H9 (cell line): ENCODE measurements at regions not wholly inside any gene's neighbourhood (a gene's known extent, or its start where the extent isn't known, plus 50 kb on each side); places are given as distances from the start of the nearest gene placed in this dataset.

ENCODE experiments used
- DNase-seq: peaks from one replicate; pipeline ENCODE4 v3.0.0-alpha.2; 2017
- H2AFZ ChIP-seq: one replicate; pipeline ENCODE4 v1.6.1; 2013; ENCODE audit warnings: mild to moderate bottlenecking, low read length, control low read depth, moderate library complexity
- H2AK5ac ChIP-seq: 2 replicates; pipeline ENCODE4 v1.6.1; 2013; ENCODE audit warnings: low read length, control low read depth, mixed read lengths; ENCODE audit not compliant: insufficient read length
- H2BK120ac ChIP-seq: one replicate; pipeline ENCODE4 v1.6.1; 2013; ENCODE audit warnings: low read depth, mild to moderate bottlenecking, low read length, control low read depth, inconsistent platforms; ENCODE audit not compliant: poor library complexity, severe bottlenecking
- H2BK12ac ChIP-seq: 2 replicates; pipeline ENCODE4 v1.6.1; 2013; ENCODE audit warnings: low read length, control low read depth, mixed read lengths, low read depth; ENCODE audit not compliant: insufficient read length
- H2BK15ac ChIP-seq: 2 replicates; pipeline ENCODE4 v1.6.1; 2013; ENCODE audit warnings: low read depth, low read length, control low read depth
- H2BK20ac ChIP-seq: one replicate; pipeline ENCODE4 v1.6.1; 2013; ENCODE audit warnings: low read depth, mild to moderate bottlenecking, low read length, control low read depth, inconsistent platforms; ENCODE audit not compliant: poor library complexity, severe bottlenecking
- H2BK5ac ChIP-seq: 2 replicates; pipeline ENCODE4 v1.6.1; 2013; ENCODE audit warnings: low read length, control low read depth, mixed read lengths; ENCODE audit not compliant: insufficient read length
- H3K14ac ChIP-seq: 2 replicates; pipeline ENCODE4 v1.6.1; 2013; ENCODE audit warnings: low read length, control low read depth; ENCODE audit not compliant: insufficient read depth
- H3K18ac ChIP-seq: 2 replicates; pipeline ENCODE4 v1.6.1; 2013; ENCODE audit warnings: low read depth, mild to moderate bottlenecking, mixed read lengths, low read length, control low read depth; ENCODE audit not compliant: insufficient read length
- H3K23ac ChIP-seq: 2 replicates; pipeline ENCODE4 v1.6.1; 2013; ENCODE audit warnings: low read length, control low read depth, mixed read lengths, low read depth; ENCODE audit not compliant: insufficient read length
- H3K23me2 ChIP-seq: 2 replicates; pipeline ENCODE4 v1.6.1; 2013; ENCODE audit warnings: low read depth, mild to moderate bottlenecking, mixed read lengths, low read length, control low read depth; ENCODE audit not compliant: insufficient read length, poor library complexity, severe bottlenecking
- H3K27ac ChIP-seq: 2 replicates; pipeline ENCODE4 v1.5.1; 2013; ENCODE audit warnings: low read length, control low read depth, mixed read lengths, low read depth; ENCODE audit not compliant: insufficient read length
- H3K27me3 ChIP-seq: 2 replicates; pipeline ENCODE4 v1.6.1; 2013; ENCODE audit warnings: low read length, control low read depth, inconsistent platforms; ENCODE audit not compliant: insufficient read depth
- H3K4ac ChIP-seq: 2 replicates; pipeline ENCODE4 v1.6.1; 2013; ENCODE audit warnings: low read depth, mild to moderate bottlenecking, control low read depth, inconsistent platforms, low read length, moderate library complexity
- H3K4me1 ChIP-seq: 2 replicates; pipeline ENCODE4 v1.6.1; 2013; ENCODE audit warnings: low read length, control low read depth, inconsistent platforms; ENCODE audit not compliant: insufficient read depth
- H3K4me2 ChIP-seq: 2 replicates; pipeline ENCODE4 v1.6.1; 2013; ENCODE audit warnings: low read length, control low read depth, mixed read lengths; ENCODE audit not compliant: insufficient read length, insufficient read depth
- H3K56ac ChIP-seq: 2 replicates; pipeline ENCODE4 v1.6.1; 2013; ENCODE audit warnings: low read depth, mild to moderate bottlenecking, mixed read lengths, low read length, control low read depth; ENCODE audit not compliant: insufficient read length
- H3K79me1 ChIP-seq: 2 replicates; pipeline ENCODE4 v1.6.1; 2013; ENCODE audit warnings: low read depth, mild to moderate bottlenecking, moderate library complexity, low read length, control low read depth, inconsistent platforms; ENCODE audit not compliant: insufficient read depth, poor library complexity, severe bottlenecking
- H3K79me2 ChIP-seq: 2 replicates; pipeline ENCODE4 v1.6.1; 2013; ENCODE audit warnings: low read length, control low read depth, inconsistent platforms; ENCODE audit not compliant: insufficient read depth
- H3K9ac ChIP-seq: 2 replicates; pipeline ENCODE4 v1.6.1; 2013; ENCODE audit warnings: low read length, control low read depth, mixed read lengths; ENCODE audit not compliant: insufficient read length; ENCODE audit errors: extremely low read depth
- H3K9me3 ChIP-seq: one replicate; pipeline ENCODE4 v1.6.1; 2013; ENCODE audit warnings: low read depth, low read length, inconsistent platforms; ENCODE audit not compliant: control insufficient read depth
- H3T11ph ChIP-seq: one replicate; pipeline ENCODE4 v1.6.1; 2013; ENCODE audit warnings: mild to moderate bottlenecking, low read length, control low read depth, inconsistent platforms
- H4K20me1 ChIP-seq: one replicate; pipeline ENCODE4 v1.6.1; 2013; ENCODE audit not compliant: control insufficient read depth, insufficient read length, insufficient read depth
- H4K5ac ChIP-seq: 2 replicates; pipeline ENCODE4 v1.6.1; 2013; ENCODE audit warnings: low read depth, mild to moderate bottlenecking, mixed read lengths, low read length, control low read depth; ENCODE audit not compliant: insufficient read length
- H4K8ac ChIP-seq: replicated peaks from 2 replicates; pipeline ENCODE4 v1.6.1; 2013; ENCODE audit warnings: low read length, control low read depth, mixed read lengths, low read depth; ENCODE audit not compliant: insufficient read length
- H4K91ac ChIP-seq: 2 replicates; pipeline ENCODE4 v1.6.1; 2013; ENCODE audit warnings: low read depth, mild to moderate bottlenecking, moderate library complexity, mixed read lengths, low read length, control low read depth; ENCODE audit not compliant: insufficient read length
- H3K27ac Mint-ChIP-seq, 3 experiments: 2 replicates in 2 of 3; 3 replicates in 1 of 3; pipeline ENCODE4 v1.8.0; 2020 to 2021; ENCODE audit warnings: mixed read lengths in 3 of 3, mild to moderate bottlenecking in 1 of 3, moderate library complexity in 1 of 3
- H3K27me3 Mint-ChIP-seq: 2 replicates; pipeline ENCODE4 v1.8.0; 2021; ENCODE audit warnings: low read depth, mild to moderate bottlenecking, moderate library complexity, mixed read lengths
- H3K36me3 Mint-ChIP-seq, 3 experiments: 2 replicates in 2 of 3; 3 replicates in 1 of 3; pipeline ENCODE4 v1.8.0; 2020 to 2021; ENCODE audit warnings: low read depth in 3 of 3, mixed read lengths in 3 of 3; ENCODE audit not compliant: insufficient read depth in 1 of 3
- H3K4me1 Mint-ChIP-seq, 2 experiments: 2 replicates each; pipeline ENCODE4 v1.8.0; 2020; ENCODE audit warnings: mixed read lengths in 2 of 2
- H3K4me3 Mint-ChIP-seq, 2 experiments: 2 replicates in 1 of 2; 3 replicates in 1 of 2; pipeline ENCODE4 v1.8.0; 2020 to 2021; ENCODE audit warnings: mild to moderate bottlenecking in 2 of 2, mixed read lengths in 2 of 2, moderate library complexity in 1 of 2
- H3K9me3 Mint-ChIP-seq, 2 experiments: 2 replicates in 1 of 2; 3 replicates in 1 of 2; pipeline ENCODE4 v1.8.0; 2020; ENCODE audit warnings: mild to moderate bottlenecking in 2 of 2, mixed read lengths in 2 of 2, moderate library complexity in 1 of 2
- WGBS: extraction: QIAGEN DNeasy Blood & Tissue Kit; methylation state at CpG from one replicate; pipeline ENCODE4 v1.1.7; 2013; ENCODE audit warnings: missing lambda C conversion rate, low lambda C conversion rate, mixed read lengths; ENCODE audit not compliant: insufficient read length; ENCODE audit errors: extremely low coverage; 5-methylcytosine and 5-hydroxymethylcytosine counted together
- TF ChIP-seq, protein P1 (sequence below): fragments of 200-600 bp; sonication (generic); conservative IDR thresholded peaks from 3 replicates; pipeline ENCODE4 v1.8.0; 2021; ENCODE audit warnings: antibody characterized with exemption, mild to moderate bottlenecking

DNA sequence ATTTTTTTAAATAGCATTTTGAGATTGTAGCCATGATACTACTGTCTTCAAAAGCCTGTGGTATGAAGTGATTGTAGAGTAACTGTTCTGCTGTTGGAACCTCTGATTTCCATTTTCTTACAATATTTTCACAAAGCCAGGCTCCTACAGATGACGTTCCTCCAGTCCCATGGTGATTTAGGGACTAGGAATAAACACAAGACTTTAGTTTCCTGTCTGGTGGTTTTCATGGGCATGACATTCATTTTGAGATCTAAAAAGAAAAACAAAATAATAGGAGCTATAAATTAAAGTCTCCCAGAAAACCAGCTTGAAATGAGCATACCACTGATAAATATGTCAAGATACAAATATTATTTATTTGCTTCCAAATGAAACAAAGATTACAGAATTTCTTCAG, 1223.5 kb upstream of the CELF4 start:
- Histone ChIP-seq H2BK120ac (no peak overlapping the region), H2AK5ac (no peak overlapping the region), H2BK5ac (no peak overlapping the region), H3K9me3 (no peaks in the 10 kb centered on the region), H3K27me3 (no peaks in the 10 kb centered on the region), H3K79me1 (no peaks in the 10 kb centered on the region), H3K23me2 (no peaks in the 10 kb centered on the region), H3K4me1 (no peaks in the 10 kb centered on the region), H4K91ac (no peak overlapping the region), H3K56ac (no peak overlapping the region), H3K23ac (no peak overlapping the region), H3K27ac (no peak overlapping the region), H3T11ph (no peak overlapping the region), H2BK12ac (no peak overlapping the region), H4K5ac (no peak overlapping the region), H2AFZ (no peak overlapping the region), H3K4me2 (no peak overlapping the region), H4K8ac (no peak overlapping the region), H3K9ac (no peak overlapping the region), H4K20me1 (no peaks in the 10 kb centered on the region), H3K4ac (no peak overlapping the region), H2BK15ac (no peak overlapping the region), H3K79me2 (no peaks in the 10 kb centered on the region), H2BK20ac (no peak overlapping the region), H3K14ac (no peak overlapping the region), H3K18ac (no peak overlapping the region)
- no CpG with 5 or more reads among the region's 1 CpG for WGBS
- Mint-ChIP-seq H3K4me1 (peaks cover 0 to 3% of the 10 kb centered on the region in 2 experiments; a peak in 1 of 4 replicates), H3K27me3 (no peaks in the 10 kb centered on the region), H3K27ac (no peak overlapping the region), H3K36me3 (peaks cover 0 to under 1% (median 0%) of the 10 kb centered on the region in 3 experiments; a peak in 3 of 7 replicates), H3K9me3 (no peaks in the 10 kb centered on the region; a peak in 2 of 5 replicates), H3K4me3 (no peak overlapping the region)
- TF ChIP-seq, protein P1, sequence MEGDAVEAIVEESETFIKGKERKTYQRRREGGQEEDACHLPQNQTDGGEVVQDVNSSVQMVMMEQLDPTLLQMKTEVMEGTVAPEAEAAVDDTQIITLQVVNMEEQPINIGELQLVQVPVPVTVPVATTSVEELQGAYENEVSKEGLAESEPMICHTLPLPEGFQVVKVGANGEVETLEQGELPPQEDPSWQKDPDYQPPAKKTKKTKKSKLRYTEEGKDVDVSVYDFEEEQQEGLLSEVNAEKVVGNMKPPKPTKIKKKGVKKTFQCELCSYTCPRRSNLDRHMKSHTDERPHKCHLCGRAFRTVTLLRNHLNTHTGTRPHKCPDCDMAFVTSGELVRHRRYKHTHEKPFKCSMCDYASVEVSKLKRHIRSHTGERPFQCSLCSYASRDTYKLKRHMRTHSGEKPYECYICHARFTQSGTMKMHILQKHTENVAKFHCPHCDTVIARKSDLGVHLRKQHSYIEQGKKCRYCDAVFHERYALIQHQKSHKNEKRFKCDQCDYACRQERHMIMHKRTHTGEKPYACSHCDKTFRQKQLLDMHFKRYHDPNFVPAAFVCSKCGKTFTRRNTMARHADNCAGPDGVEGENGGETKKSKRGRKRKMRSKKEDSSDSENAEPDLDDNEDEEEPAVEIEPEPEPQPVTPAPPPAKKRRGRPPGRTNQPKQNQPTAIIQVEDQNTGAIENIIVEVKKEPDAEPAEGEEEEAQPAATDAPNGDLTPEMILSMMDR, result no peak
- DNase-seq, result no peak
